HCT116 (cell line): ENCODE measurements at regions not wholly inside any gene's neighbourhood (a gene's known extent, or its start where the extent isn't known, plus 50 kb on each side); places are given as distances from the start of the nearest gene placed in this dataset.

Source experiments
- ATAC-seq: fragments of 200-7000 bp; cut with Tn5 transposase; 2 replicates; pipeline ENCODE4 v1.9.1; 2020; ENCODE audit warnings: mild to moderate bottlenecking, moderate library complexity
- BruUV-seq: library from RNA; stranded (reverse); fragments of 400-500 nt; replicated peaks from 2 replicates; lab custom pipeline; 2021; lab: Mats Ljungman, UMichigan
- CTCF ChIA-PET: fragments of 300-600 bp; sonication (Branson Sonifier 250); formaldehyde crosslinking; loops from one replicate; lab custom pipeline; 2021; ENCODE audit warnings: antibody characterized with exemption; lab: Charles Lee
- POLR2A ChIA-PET: fragments of 300-600, 350-600 bp; sonication (Branson Sonifier 250); formaldehyde crosslinking; loops from one replicate; lab custom pipeline; 2021; ENCODE audit warnings: antibody characterized with exemption; lab: Charles Lee
- RAD21 ChIA-PET, 2 experiments: fragments of 300-600 bp; sonication (Branson Sonifier 250); formaldehyde crosslinking; loops; one replicate each; lab custom pipeline; 2023; ENCODE audit warnings: low total read pairs in 2 of 2; ENCODE audit not compliant: uncharacterized antibody in 2 of 2, unreplicated experiment in 2 of 2, low non-redundant PET in 1 of 2; lab: Charles Lee
- DNase-seq: peaks from one replicate; pipeline ENCODE4 v3.0.0-alpha.2; 2010; ENCODE audit warnings: low read depth, low spot score
- H2AFZ ChIP-seq: fragments of 200-600 bp; shearing (Covaris generic), sonication (generic); 2 replicates; pipeline ENCODE4 v1.6.1; 2017; ENCODE audit warnings: low read depth, mixed run types, mixed read lengths, antibody characterized with exemption, low read length; ENCODE audit not compliant: poor library complexity, severe bottlenecking
- H3K27ac ChIP-seq: 2 replicates; pipeline ENCODE4 v1.5.1; 2012; ENCODE audit warnings: low read depth, low read length
- H3K27me3 ChIP-seq: fragments of 200-600 bp; sonication (generic); 2 replicates; pipeline ENCODE4 v1.6.1; 2016; ENCODE audit warnings: mixed run types, low read length, mixed read lengths; ENCODE audit not compliant: insufficient read depth
- H3K36me3 ChIP-seq, 2 experiments: fragments of 200-500 bp in 1 of 2; fragments of 200-600 bp in 1 of 2; sonication (Bioruptor generic) in 1 of 2; sonication (generic) in 1 of 2; 2 replicates each; pipeline versions ENCODE4 v1.5.1 to v1.6.1; 2014 to 2016; ENCODE audit warnings: low read length in 2 of 2, inconsistent platforms in 1 of 2, mixed read lengths in 1 of 2, mixed run types in 1 of 2; ENCODE audit not compliant: insufficient read depth in 2 of 2, control insufficient read depth in 1 of 2
- H3K4me1 ChIP-seq, 2 experiments: fragments of 200-600 bp in 1 of 2; sonication (generic) in 1 of 2; 2 replicates each; pipeline versions ENCODE4 v1.5.1 to v1.6.1; 2012 to 2017; ENCODE audit warnings: low read length in 2 of 2, inconsistent platforms in 1 of 2, mild to moderate bottlenecking in 1 of 2, mixed read lengths in 1 of 2, mixed run types in 1 of 2, moderate library complexity in 1 of 2; ENCODE audit not compliant: insufficient read depth in 2 of 2, control insufficient read depth in 1 of 2
- H3K4me2 ChIP-seq: fragments of 200-600 bp; sonication (generic); 2 replicates; pipeline ENCODE4 v1.6.1; 2017; ENCODE audit warnings: mixed run types, low read length, mixed read lengths
- H3K4me3 ChIP-seq, 2 experiments: fragments of 200-600 bp in 1 of 2; sonication (generic) in 1 of 2; replicated peaks in 1 of 2; 2 replicates each; pipeline ENCODE4 v1.5.1; 2011 to 2016; ENCODE audit warnings: low read length in 2 of 2, control low read depth in 1 of 2, low read depth in 1 of 2, mild to moderate bottlenecking in 1 of 2, mixed read lengths in 1 of 2, mixed run types in 1 of 2
- H3K79me2 ChIP-seq: fragments of 200-600 bp; sonication (generic); 2 replicates; pipeline ENCODE4 v1.6.1; 2017; ENCODE audit warnings: mild to moderate bottlenecking, mixed run types, low read length, moderate library complexity, mixed read lengths; ENCODE audit not compliant: insufficient read depth
- H3K9ac ChIP-seq: fragments of 200-600 bp; sonication (generic); 2 replicates; pipeline ENCODE4 v1.6.1; 2016; ENCODE audit warnings: low read length, mixed read lengths
- H3K9me2 ChIP-seq: fragments of 200-600 bp; sonication (generic), shearing (Covaris generic); 2 replicates; pipeline ENCODE4 v1.6.1; 2017; ENCODE audit warnings: mixed run types, mild to moderate bottlenecking, moderate library complexity; ENCODE audit not compliant: insufficient read depth
- H3K9me3 ChIP-seq, 2 experiments: fragments of 200-500 bp in 1 of 2; fragments of 200-600 bp in 1 of 2; sonication (Bioruptor generic) in 1 of 2; sonication (generic) in 1 of 2; 2 replicates each; pipeline ENCODE4 v1.6.1; 2014 to 2017; ENCODE audit warnings: low read length in 2 of 2, mixed read lengths in 2 of 2, inconsistent platforms in 1 of 2, low read depth in 1 of 2, mild to moderate bottlenecking in 1 of 2, mixed run types in 1 of 2, moderate library complexity in 1 of 2; ENCODE audit not compliant: control insufficient read depth in 1 of 2, insufficient read depth in 1 of 2
- H4K20me1 ChIP-seq: fragments of 200-600 bp; sonication (generic), shearing (Covaris generic); 2 replicates; pipeline ENCODE4 v1.6.1; 2017; ENCODE audit warnings: mixed run types, mild to moderate bottlenecking, moderate library complexity; ENCODE audit not compliant: insufficient read depth
- ATF3 ChIP-seq: IDR thresholded peaks from 2 replicates; pipeline ENCODE4 v1.6.1; 2012
- ZBTB33 ChIP-seq: IDR thresholded peaks from 2 replicates; pipeline ENCODE4 v1.6.1; 2011; ENCODE audit warnings: mild to moderate bottlenecking, low read length, moderate library complexity; ENCODE audit not compliant: insufficient replicate concordance; ENCODE audit errors: extremely low read depth
- ZNF274 ChIP-seq: fragments of 200-500 bp; sonication (Bioruptor generic); IDR thresholded peaks from 2 replicates; pipeline ENCODE4 v1.6.1; 2014; ENCODE audit warnings: mild to moderate bottlenecking, low read depth, low read length, inconsistent platforms
- intact Hi-C: fragments of 100-400 bp; cut with micrococcal nuclease; formaldehyde crosslinking; loops from 2 replicates; pipeline ENCODE4 v1.10.0; 2022
- TF ChIP-seq, protein P1 (sequence below): IDR thresholded peaks from 2 replicates; pipeline ENCODE4 v1.6.1; 2012; ENCODE audit warnings: low read depth

DNA sequence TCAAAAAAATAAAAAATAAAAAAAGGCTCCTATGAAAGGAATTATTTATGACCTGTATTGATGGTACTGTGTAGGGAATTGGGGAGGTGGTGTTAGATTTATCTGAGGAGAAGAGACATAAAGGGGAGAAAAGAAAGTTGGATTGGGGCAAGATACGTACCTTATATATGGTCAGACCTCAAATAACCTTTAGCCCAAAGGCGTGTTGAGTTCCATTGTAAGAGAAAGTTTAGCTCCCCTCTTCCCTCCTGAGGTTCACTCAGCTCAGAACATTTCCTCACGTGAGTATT lies 296.9 kb downstream of the ADGB start:
- no peak for TF ChIP-seq ATF3
- TF ChIP-seq ZNF274 = no peak
- TF ChIP-seq, protein P1, sequence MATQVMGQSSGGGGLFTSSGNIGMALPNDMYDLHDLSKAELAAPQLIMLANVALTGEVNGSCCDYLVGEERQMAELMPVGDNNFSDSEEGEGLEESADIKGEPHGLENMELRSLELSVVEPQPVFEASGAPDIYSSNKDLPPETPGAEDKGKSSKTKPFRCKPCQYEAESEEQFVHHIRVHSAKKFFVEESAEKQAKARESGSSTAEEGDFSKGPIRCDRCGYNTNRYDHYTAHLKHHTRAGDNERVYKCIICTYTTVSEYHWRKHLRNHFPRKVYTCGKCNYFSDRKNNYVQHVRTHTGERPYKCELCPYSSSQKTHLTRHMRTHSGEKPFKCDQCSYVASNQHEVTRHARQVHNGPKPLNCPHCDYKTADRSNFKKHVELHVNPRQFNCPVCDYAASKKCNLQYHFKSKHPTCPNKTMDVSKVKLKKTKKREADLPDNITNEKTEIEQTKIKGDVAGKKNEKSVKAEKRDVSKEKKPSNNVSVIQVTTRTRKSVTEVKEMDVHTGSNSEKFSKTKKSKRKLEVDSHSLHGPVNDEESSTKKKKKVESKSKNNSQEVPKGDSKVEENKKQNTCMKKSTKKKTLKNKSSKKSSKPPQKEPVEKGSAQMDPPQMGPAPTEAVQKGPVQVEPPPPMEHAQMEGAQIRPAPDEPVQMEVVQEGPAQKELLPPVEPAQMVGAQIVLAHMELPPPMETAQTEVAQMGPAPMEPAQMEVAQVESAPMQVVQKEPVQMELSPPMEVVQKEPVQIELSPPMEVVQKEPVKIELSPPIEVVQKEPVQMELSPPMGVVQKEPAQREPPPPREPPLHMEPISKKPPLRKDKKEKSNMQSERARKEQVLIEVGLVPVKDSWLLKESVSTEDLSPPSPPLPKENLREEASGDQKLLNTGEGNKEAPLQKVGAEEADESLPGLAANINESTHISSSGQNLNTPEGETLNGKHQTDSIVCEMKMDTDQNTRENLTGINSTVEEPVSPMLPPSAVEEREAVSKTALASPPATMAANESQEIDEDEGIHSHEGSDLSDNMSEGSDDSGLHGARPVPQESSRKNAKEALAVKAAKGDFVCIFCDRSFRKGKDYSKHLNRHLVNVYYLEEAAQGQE = no peak
- TF ChIP-seq ZBTB33 = no peak
- Histone ChIP-seq H3K4me1 (no peaks in the 10 kb centered on the region), H3K9me2 (0 out of 2 replicates have a peak, but pooled peaks cover 4% of the 10 kb centered on the region), H3K4me2 (no peak overlapping the region), H3K27ac (no peak overlapping the region), H3K79me2 (no peaks in the 10 kb centered on the region), H3K27me3 (no peaks in the 10 kb centered on the region), H3K9ac (no peak overlapping the region), H3K9me3 (no peaks in the 10 kb centered on the region), H3K36me3 (no peaks in the 10 kb centered on the region), H4K20me1 (no peaks in the 10 kb centered on the region), H3K4me3 (no peak overlapping the region), H2AFZ (no peak overlapping the region)
- intact Hi-C loops = no loop called here
- ChIA-PET RAD21 (no interaction called here), CTCF (no interaction called here), POLR2A (no interaction called here)
- BruUV-seq = no TSS peak
- DNase-seq (no peak), ATAC-seq (no peak)
